Mesenchymal stem cell (in vitro differentiated cells and primary cell): ENCODE measurements at regions not wholly inside any gene's neighbourhood (a gene's known extent, or its start where the extent isn't known, plus 50 kb on each side); places are given as distances from the start of the nearest gene placed in this dataset.
"Not testable (repeated sequence)": the region's sequence is repeated elsewhere in the genome, so short reads cannot be mapped to it uniquely, and the experiment has no call there.

Source experiments
- DNase-seq: peaks from one replicate; pipeline ENCODE4 v3.0.0-alpha.2; 2013
- H2AFZ ChIP-seq: one replicate; pipeline ENCODE4 v1.6.1; 2013; ENCODE audit warnings: low read depth, mild to moderate bottlenecking, control low read depth, inconsistent platforms, low read length, moderate library complexity
- H2AK5ac ChIP-seq: 2 replicates; pipeline ENCODE4 v1.6.1; 2013; ENCODE audit warnings: low read length, moderate library complexity, mild to moderate bottlenecking, inconsistent platforms; ENCODE audit not compliant: severe bottlenecking
- H2BK120ac ChIP-seq: one replicate; pipeline ENCODE4 v1.6.1; 2013; ENCODE audit warnings: low read depth, mild to moderate bottlenecking, inconsistent platforms, low read length, moderate library complexity
- H2BK12ac ChIP-seq, 2 experiments: one replicate each; pipeline ENCODE4 v1.6.1; 2013; ENCODE audit warnings: inconsistent platforms in 2 of 2, low read length in 2 of 2, mild to moderate bottlenecking in 2 of 2, moderate library complexity in 2 of 2, control low read depth in 1 of 2
- H2BK15ac ChIP-seq: one replicate; pipeline ENCODE4 v1.6.1; 2013; ENCODE audit warnings: mild to moderate bottlenecking, low read depth, inconsistent platforms; ENCODE audit not compliant: poor library complexity, severe bottlenecking
- H2BK5ac ChIP-seq: 2 replicates; pipeline ENCODE4 v1.6.1; 2013; ENCODE audit warnings: low read depth, mild to moderate bottlenecking, low read length, control low read depth, inconsistent platforms; ENCODE audit not compliant: poor library complexity, severe bottlenecking
- H3K14ac ChIP-seq, 2 experiments: one replicate each; pipeline ENCODE4 v1.6.1; 2013; ENCODE audit warnings: inconsistent platforms in 2 of 2, low read length in 2 of 2, control low read depth in 1 of 2, mild to moderate bottlenecking in 1 of 2, moderate library complexity in 1 of 2
- H3K18ac ChIP-seq, 2 experiments: one replicate each; pipeline ENCODE4 v1.6.1; 2013; ENCODE audit warnings: inconsistent platforms in 2 of 2, low read length in 2 of 2, control low read depth in 1 of 2, low read depth in 1 of 2, mild to moderate bottlenecking in 1 of 2
- H3K23ac ChIP-seq, 2 experiments: one replicate each; pipeline ENCODE4 v1.6.1; 2013; ENCODE audit warnings: inconsistent platforms in 2 of 2, low read length in 2 of 2, mild to moderate bottlenecking in 2 of 2, moderate library complexity in 2 of 2, control low read depth in 1 of 2
- H3K27ac ChIP-seq: 2 replicates; pipeline ENCODE4 v1.5.1; 2013; ENCODE audit warnings: mild to moderate bottlenecking, moderate library complexity, low read length, control low read depth, inconsistent platforms; ENCODE audit not compliant: poor library complexity, severe bottlenecking
- H3K27me3 ChIP-seq, 2 experiments: 2 replicates each; pipeline versions ENCODE4 v1.6.1 to v1.7.0; 2013; ENCODE audit warnings: low read length in 2 of 2, mild to moderate bottlenecking in 2 of 2, moderate library complexity in 2 of 2, control low read depth in 1 of 2, inconsistent platforms in 1 of 2; ENCODE audit not compliant: control insufficient read depth in 1 of 2, insufficient read depth in 1 of 2
- H3K36me3 ChIP-seq, 2 experiments: 2 replicates each; pipeline versions ENCODE4 v1.6.1 to v1.7.0; 2013; ENCODE audit warnings: low read length in 2 of 2, control low read depth in 1 of 2, inconsistent platforms in 1 of 2, low read depth in 1 of 2, mild to moderate bottlenecking in 1 of 2; ENCODE audit not compliant: insufficient read depth in 2 of 2, control insufficient read depth in 1 of 2
- H3K4ac ChIP-seq, 2 experiments: one replicate each; pipeline ENCODE4 v1.6.1; 2013; ENCODE audit warnings: inconsistent platforms in 2 of 2, low read length in 2 of 2, mild to moderate bottlenecking in 2 of 2, moderate library complexity in 2 of 2, control low read depth in 1 of 2, low read depth in 1 of 2
- H3K4me1 ChIP-seq: 2 replicates; pipeline ENCODE4 v1.6.1; 2013; ENCODE audit warnings: low read depth, low read length, control low read depth; ENCODE audit not compliant: control insufficient read depth, insufficient read depth
- H3K4me2 ChIP-seq: 2 replicates; pipeline ENCODE4 v1.6.1; 2013; ENCODE audit warnings: low read length, mild to moderate bottlenecking, inconsistent platforms; ENCODE audit not compliant: poor library complexity, severe bottlenecking
- H3K4me3 ChIP-seq, 2 experiments: 2 replicates each; pipeline versions ENCODE4 v1.5.1 to v1.7.0; 2013; ENCODE audit warnings: low read length in 2 of 2, mild to moderate bottlenecking in 2 of 2, control low read depth in 1 of 2, low read depth in 1 of 2; ENCODE audit not compliant: insufficient read depth in 1 of 2
- H3K79me1 ChIP-seq: replicated peaks from 2 replicates; pipeline ENCODE4 v1.6.1; 2013; ENCODE audit warnings: mild to moderate bottlenecking, control low read depth, low read length, inconsistent platforms; ENCODE audit not compliant: poor library complexity, severe bottlenecking
- H3K9ac ChIP-seq: 2 replicates; pipeline ENCODE4 v1.7.0; 2013; ENCODE audit warnings: mild to moderate bottlenecking, low read length, moderate library complexity
- H3K9me3 ChIP-seq: 2 replicates; pipeline ENCODE4 v1.7.0; 2013; ENCODE audit warnings: mild to moderate bottlenecking, low read length; ENCODE audit not compliant: control insufficient read depth
- H4K8ac ChIP-seq: one replicate; pipeline ENCODE4 v1.6.1; 2013; ENCODE audit warnings: inconsistent platforms, mild to moderate bottlenecking, low read length, moderate library complexity
- H4K91ac ChIP-seq: one replicate; pipeline ENCODE4 v1.6.1; 2013; ENCODE audit warnings: mild to moderate bottlenecking, low read length, inconsistent platforms
- WGBS: methylation state at CpG from one replicate; pipeline ENCODE4 v1.1.7; 2013; ENCODE audit warnings: mixed read lengths; 5-methylcytosine and 5-hydroxymethylcytosine counted together

DNA sequence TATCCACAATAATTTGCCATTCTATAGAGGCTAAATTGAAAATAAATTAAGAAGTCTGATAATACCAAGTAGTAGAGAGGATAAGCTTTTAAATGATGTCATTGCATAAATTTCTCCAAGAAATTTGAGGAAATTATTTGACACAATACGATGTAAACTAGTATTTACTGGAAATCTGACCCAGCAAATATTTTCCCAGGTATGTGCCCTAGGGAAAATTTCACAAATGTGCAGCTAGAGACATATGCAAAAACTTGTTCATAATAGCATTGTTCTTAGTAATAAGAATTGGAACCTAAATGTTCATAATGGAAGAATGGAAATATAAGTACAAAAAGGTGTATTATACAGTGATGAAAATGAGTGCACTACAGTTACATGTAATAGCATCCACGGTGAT lies 888.8 kb upstream of the SOX11 start:
- Histone ChIP-seq H3K4me3 (no peak overlapping the region), H3K9me3 (peaks cover 24% of the 10 kb centered on the region), H3K36me3 (no peaks in the 10 kb centered on the region), H2BK12ac (no peak overlapping the region), H3K18ac (no peak overlapping the region), H2AK5ac (no peak overlapping the region), H2BK120ac (no peak overlapping the region), H3K9ac (no peak overlapping the region), H2BK15ac (no peak overlapping the region), H2BK5ac (no peak overlapping the region), H3K27me3 (no peaks in the 10 kb centered on the region), H4K91ac (no peak overlapping the region), H3K14ac (no peak overlapping the region), H3K27ac (no peak overlapping the region), H3K79me1 (no peaks in the 10 kb centered on the region), H3K23ac (no peak overlapping the region), H4K8ac (no peak overlapping the region), H3K4me1 (no peaks in the 10 kb centered on the region), H2AFZ (no peak overlapping the region), H3K4me2 (no peak overlapping the region), H3K4ac (no peak overlapping the region)
- no CpG with 5 or more reads among the region's 2 CpGs for WGBS
- no peak for DNase-seq

DNA sequence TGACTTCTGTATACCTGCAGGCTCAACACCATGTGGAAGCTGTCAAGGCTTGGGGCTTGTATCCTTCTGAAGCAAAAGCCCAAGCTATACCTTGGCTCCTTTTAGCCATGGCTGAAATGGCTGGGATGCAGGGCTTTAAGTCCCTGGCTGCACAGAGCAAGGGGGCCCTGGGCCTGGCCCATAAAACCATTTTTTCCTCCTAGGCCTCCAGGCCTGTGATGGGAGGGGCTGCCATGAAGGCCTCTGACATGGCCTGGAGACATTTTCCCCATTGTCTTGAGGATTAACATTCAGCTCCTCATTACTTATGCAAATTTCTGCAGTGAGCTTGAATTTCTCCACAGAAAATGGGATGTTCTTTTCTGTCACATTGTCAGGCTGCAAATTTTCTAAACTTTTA lies 878.0 kb upstream of the SOX11 start:
- not testable (repeated sequence) for H3K18ac ChIP-seq, H3K4ac ChIP-seq, H2BK120ac ChIP-seq, H3K27me3 ChIP-seq, H2BK15ac ChIP-seq, H3K9ac ChIP-seq, H2AFZ ChIP-seq, H3K4me3 ChIP-seq, H4K91ac ChIP-seq, H4K8ac ChIP-seq, H2BK12ac ChIP-seq, H3K4me2 ChIP-seq, H3K14ac ChIP-seq, H2BK5ac ChIP-seq, DNase-seq, H3K36me3 ChIP-seq, H3K79me1 ChIP-seq, H3K4me1 ChIP-seq, H3K27ac ChIP-seq, H2AK5ac ChIP-seq, H3K23ac ChIP-seq
- peaks cover 28% of the 10 kb centered on the region for H3K9me3 ChIP-seq

DNA sequence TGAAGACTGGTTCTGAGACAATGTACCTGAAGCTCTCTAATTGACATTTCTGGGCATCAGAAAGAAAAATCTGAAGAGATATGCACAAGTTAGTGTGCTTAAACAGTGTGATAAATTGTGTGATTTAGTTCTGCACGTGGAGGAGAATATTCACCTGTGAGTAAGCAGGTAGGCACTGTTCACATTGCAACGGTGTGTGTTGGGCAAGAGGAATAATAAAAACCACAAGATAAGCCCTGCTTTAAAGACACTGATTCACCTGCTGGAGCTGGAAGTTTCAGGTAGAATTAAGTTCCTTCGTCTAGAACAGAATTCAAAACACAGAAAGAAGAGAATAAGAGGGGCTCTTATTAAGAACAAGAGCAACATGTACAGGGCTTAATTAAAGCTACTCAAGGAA lies 864.3 kb upstream of the SOX11 start:
- Histone ChIP-seq H3K9ac (no peak overlapping the region), H3K27me3 (no peaks in the 10 kb centered on the region), H2BK15ac (no peak overlapping the region), H4K8ac (no peak overlapping the region), H2BK5ac (no peak overlapping the region), H2BK12ac (no peak overlapping the region), H3K18ac (no peak overlapping the region), H2AK5ac (no peak overlapping the region), H3K79me1 (no peaks in the 10 kb centered on the region), H3K9me3 (peaks cover 11% of the 10 kb centered on the region), H3K4me1 (no peaks in the 10 kb centered on the region), H3K14ac (no peak overlapping the region), H3K4me2 (no peak overlapping the region), H3K27ac (no peak overlapping the region), H3K4me3 (no peak overlapping the region), H3K4ac (no peak overlapping the region), H3K23ac (no peak overlapping the region), H3K36me3 (no peaks in the 10 kb centered on the region), H4K91ac (no peak overlapping the region), H2BK120ac (no peak overlapping the region), H2AFZ (no peak overlapping the region)
- no peak for DNase-seq
- 70% methylated on average over 2 of the region's 3 CpGs for WGBS

DNA sequence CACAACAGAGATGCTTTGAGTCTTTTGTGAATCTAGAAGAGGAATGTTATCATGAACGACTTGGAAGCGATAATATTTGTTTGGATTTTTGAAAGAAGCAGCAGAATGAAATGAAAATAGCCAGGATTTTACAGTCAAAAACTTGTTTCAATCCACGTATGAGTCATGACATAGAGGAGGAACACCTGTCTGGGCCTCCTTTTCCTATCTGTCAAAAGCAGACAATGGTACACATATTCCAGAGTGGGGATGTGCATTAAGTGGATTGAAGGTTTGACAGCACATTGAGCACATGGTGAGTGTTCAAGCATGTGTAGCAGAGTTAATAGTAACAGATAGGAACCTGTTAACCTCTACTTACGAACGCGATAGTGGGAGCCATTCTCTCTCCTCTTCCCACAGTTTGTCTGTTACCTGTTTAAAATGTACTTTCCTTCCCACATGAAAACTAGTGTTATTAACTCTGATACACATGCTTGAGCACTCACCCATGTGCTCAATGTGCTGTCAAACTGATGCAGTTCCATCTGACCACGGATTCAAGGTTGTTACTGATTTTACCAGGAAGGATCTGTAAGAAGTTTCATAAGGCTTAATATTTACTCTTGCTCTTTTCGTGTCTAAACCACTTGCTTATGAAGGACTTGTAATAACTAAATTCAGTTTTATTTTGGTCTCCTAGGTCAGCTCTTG lies 863.4 kb upstream of the SOX11 start:
- Histone ChIP-seq H3K36me3 (no peaks in the 10 kb centered on the region), H3K9me3 (peaks cover 11% of the 10 kb centered on the region), H4K91ac (no peak overlapping the region), H3K4ac (no peak overlapping the region), H4K8ac (no peak overlapping the region), H3K9ac (no peak overlapping the region), H2BK15ac (no peak overlapping the region), H3K4me2 (no peak overlapping the region), H3K14ac (no peak overlapping the region), H2BK12ac (no peak overlapping the region), H3K27ac (no peak overlapping the region), H3K23ac (no peak overlapping the region), H2BK120ac (no peak overlapping the region), H2AK5ac (no peak overlapping the region), H3K27me3 (no peaks in the 10 kb centered on the region), H3K79me1 (no peaks in the 10 kb centered on the region), H3K4me3 (no peak overlapping the region), H3K18ac (no peak overlapping the region), H2AFZ (no peak overlapping the region), H2BK5ac (no peak overlapping the region), H3K4me1 (no peaks in the 10 kb centered on the region)
- DNase-seq, result no peak
- WGBS, result 85% methylated on average over 7 of the region's 8 CpGs
